Panc1 (cell line): ENCODE measurements at regions not wholly inside any gene's neighbourhood (a gene's known extent, or its start where the extent isn't known, plus 50 kb on each side); places are given as distances from the start of the nearest gene placed in this dataset.

ENCODE experiments used
- CTCF ChIP-seq: fragments of 450-650 bp; IDR thresholded peaks from 2 replicates; pipeline ENCODE4 v1.5.1; 2017; ENCODE audit warnings: mild to moderate bottlenecking
- POLR2AphosphoS5 ChIP-seq: IDR thresholded peaks from 2 replicates; pipeline ENCODE4 v1.6.1; 2012; ENCODE audit warnings: mild to moderate bottlenecking, low read depth, low read length, moderate library complexity
- REST ChIP-seq, 2 experiments: IDR thresholded peaks; 2 replicates each; pipeline ENCODE4 v1.6.1; 2011 to 2012; ENCODE audit warnings: low read depth in 2 of 2, control low read depth in 1 of 2, low read length in 1 of 2, mild to moderate bottlenecking in 1 of 2, moderate library complexity in 1 of 2; ENCODE audit not compliant: insufficient read depth in 1 of 2
- SIN3A ChIP-seq: IDR thresholded peaks from 2 replicates; pipeline ENCODE4 v1.6.1; 2012; ENCODE audit warnings: low read depth, mild to moderate bottlenecking, low read length, moderate library complexity, borderline replicate concordance; ENCODE audit not compliant: insufficient read depth
- TCF7L2 ChIP-seq: IDR thresholded peaks from 2 replicates; pipeline ENCODE4 v1.6.1; 2011; ENCODE audit warnings: mild to moderate bottlenecking, low read depth, low read length, inconsistent platforms

DNA sequence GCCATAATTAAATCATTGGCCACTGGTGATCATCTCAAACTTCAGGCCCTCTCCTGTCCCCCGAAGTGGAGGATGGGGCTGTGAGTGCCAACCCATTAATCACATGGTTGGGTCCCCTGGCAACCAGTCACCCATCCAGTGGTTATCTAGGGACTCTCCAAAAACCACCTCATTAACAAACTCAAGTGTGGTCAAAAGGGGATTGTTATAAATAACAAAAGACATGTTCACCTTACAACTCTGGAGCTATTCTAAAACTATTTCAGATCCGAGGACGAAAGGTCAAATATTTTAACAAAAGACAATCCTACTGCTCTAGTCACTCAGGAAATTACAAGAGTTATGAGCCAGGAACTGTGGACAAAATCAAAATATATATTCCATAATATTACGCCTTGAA, 60.0 kb upstream of the PRNP start:
- TF ChIP-seq CTCF, result no peak
- TF ChIP-seq TCF7L2, result no peak
- TF ChIP-seq POLR2AphosphoS5, result no peak
- no peak for TF ChIP-seq REST (IDR thresholded peaks at IDR 0.05; ENCODE audit: insufficient read depth in 1 of 2, low read depth in 2 of 2, low read length in 1 of 2)
- no peak for TF ChIP-seq SIN3A
